ENCODE measurements at regions not wholly inside any gene's neighbourhood (a gene's known extent, or its start where the extent isn't known, plus 50 kb on each side); places are given as distances from the start of the nearest gene placed in this dataset.

GRCh38 chrX:11056322-11057176, 54.6 kb upstream of the HCCS start:
- DNase-seq (ENCODE audit: low read depth in 3 of 3): no peak

GRCh38 chrX:11059933-11060332, 51.2 kb upstream of the HCCS start:
- DNase-seq (ENCODE audit: low read depth in 3 of 3): no peak
